HG02840 (cell line): ENCODE measurements at regions not wholly inside any gene's neighbourhood (a gene's known extent, or its start where the extent isn't known, plus 50 kb on each side); places are given as distances from the start of the nearest gene placed in this dataset.
"Not testable (repeated sequence)": the region's sequence is repeated elsewhere in the genome, so short reads cannot be mapped to it uniquely, and the experiment has no call there.

ENCODE experiments used
- ATAC-seq: cut with Tn5 transposase; IDR thresholded peaks from one replicate; pipeline ENCODE4 v1.9.1; 2021; ENCODE audit warnings: mild to moderate bottlenecking, moderate library complexity, moderate number of reproducible peaks; ENCODE audit not compliant: unreplicated experiment, low FRiP score

DNA sequence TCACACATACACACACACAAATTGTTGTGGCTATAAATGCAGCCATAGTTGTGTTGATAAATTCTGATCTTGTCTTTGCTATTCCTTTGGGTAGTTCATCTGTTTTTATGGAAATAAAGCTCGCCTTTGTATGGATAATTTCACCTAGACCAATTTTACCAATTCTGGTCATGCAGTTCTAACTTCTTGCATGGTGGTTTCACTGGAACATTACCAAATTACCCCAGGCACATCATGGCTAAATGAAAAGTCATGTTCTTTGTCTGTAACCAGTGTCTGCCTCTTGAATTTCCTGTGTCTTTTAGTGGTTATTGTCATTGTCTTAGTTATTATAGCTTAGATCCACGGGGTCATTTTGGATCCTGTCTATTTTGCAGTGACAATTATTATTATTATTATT, 50.3 kb upstream of the TMC1 start:
- ATAC-seq = no peak

DNA sequence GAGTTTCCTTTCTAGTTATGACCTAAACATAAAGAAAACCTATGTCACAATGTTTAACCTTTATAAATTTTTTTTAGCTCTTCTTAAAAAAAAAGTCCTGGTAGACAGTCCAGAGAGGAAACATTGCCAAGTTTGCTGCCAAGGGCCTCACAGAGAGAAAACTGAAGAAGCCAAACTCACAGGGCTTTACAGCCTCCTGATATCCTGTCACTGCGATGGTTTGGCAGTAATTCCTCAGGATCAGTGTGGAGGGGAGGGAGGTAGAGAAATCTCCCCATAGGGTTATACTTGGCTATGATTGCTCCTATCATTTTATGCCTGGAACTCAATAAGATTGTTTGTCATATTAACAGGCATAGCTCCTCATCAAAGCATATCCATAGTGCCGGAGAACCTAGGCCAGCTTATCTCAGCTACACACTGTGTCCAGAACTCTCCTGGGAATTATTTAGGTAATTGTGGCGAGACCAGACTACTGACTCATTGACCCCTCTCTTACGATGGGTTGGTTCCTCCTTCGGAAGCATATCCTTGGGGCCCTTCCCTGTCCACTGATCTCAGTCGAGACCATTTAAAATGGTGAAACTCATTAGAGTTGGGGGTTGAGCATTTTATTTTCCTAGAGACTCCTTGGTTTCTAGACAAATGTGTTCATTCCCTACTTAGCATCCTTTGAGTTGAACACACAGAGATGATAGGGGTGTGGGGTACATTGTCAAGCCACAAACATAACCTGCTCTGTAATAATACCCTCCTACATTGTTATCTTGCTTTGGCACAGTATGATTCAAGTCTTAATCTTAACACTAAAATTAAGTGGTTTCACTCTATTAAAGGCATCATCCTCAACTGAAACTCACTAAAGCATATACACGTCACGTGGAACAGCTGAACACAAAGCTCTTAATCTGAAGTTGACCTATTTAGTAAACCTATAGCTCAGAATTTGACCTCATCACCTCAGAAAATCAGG, 53.4 kb upstream of the TMC1 start:
- ATAC-seq = no peak

- no peak for ATAC-seq
These were observed 55.8 kb upstream of the TMC1 start for GRCh38 chr9:72465593-72465984.

- ATAC-seq = no peak
These were observed 56.4 kb upstream of the TMC1 start for GRCh38 chr9:72464857-72465592.

DNA sequence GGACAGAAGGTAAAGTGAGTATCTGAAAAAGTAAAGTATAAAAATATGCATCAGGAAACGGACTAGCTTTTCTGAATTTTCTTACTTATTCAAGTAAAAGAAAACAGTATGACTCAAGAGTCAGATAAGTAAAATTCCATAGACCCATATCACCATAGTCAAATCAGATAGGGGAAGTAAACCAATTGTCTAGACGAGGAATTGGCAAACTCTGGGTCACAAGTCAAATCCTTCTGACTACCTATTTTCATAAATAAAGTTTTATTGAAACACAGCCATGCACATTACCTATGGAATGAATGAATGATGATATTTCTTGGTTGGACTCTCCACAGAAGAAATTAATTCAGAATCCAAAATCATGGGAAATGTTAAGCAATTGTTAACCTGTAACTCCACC, 59.1 kb upstream of the TMC1 start:
- no peak for ATAC-seq

DNA sequence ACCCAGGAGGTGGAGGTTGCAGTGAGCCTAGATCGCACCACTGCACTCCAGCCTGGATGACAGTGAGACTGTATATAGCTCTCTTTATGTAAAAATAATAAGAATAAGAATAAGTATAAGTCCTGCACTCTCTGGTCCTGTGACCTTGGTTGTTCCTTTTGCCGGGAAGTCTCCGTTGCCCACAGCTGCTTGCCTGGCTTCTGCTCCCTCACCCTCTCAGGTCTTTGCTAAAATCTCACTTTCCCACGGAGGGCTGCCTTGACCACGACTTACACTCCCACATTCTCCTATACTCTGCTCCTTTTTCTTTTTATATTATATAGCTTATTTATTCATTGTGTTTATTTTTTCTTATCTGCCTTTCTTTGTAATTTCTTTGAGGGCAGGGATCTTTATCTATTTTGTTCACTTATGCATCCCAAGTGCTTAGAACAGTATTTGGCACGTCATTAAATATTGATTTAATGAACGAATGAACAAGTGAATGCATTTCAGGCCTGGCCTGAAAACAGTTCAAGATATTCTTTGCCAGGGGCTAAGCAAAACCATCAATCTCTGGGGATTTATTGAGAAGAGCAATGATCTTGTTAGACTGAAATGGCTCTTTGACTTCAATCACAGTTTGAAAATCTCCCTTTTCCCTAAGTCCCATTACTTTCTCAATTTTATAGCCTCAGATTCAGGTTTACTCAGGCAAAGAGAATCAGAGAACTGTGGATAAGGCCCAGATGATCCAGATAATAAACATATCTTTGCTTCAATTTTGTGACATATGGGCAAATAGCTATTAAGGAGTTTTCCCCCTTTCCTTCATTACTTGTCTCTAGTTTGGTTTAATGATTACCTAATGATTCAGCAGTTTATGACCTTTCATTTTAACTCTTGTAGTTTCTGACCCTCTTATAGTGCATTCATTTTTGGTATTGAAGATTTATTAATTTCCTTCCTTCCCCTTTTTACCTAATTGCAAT, 60.8 kb upstream of the TMC1 start:
- ATAC-seq = no peak

- no peak for ATAC-seq
These were observed 62.1 kb upstream of the TMC1 start for GRCh38 chr9:72459308-72459707.

DNA sequence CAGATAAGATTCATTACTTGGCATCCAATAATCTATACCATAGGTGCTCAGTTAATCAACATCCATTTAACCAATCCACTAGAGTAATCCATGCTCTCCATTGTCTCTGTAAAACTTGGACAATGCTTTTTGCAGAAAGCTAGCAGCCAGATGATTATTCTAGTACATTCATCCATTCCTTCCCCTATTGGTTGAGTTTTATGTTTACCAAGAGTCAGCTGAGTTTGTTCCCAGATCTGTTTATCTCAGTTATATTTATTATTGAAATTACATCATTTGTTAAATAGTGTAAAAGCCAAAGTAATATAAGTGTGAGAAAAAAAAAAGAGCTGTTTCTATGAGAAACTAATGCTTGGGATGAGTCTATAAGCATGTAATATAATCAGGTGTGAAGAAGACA, 63.3 kb upstream of the TMC1 start:
- no peak for ATAC-seq

DNA sequence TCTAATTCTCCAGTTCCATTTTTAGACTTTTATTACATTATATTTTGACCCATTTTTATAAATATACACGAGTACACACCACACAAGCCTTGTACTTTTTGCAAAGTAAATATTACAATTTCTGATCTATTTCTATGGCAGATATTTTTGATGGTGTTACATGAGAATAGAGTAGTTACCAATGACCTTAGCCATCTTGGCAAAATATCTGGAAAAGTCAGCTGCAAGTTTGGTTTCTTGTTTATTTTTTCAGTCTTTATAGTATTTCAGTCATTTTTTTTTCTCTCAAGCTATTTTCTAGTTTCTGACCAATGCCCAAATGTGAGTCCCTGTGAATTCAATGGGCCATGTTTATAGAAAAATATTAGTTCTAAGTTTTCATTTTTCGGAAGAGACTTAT, 64.0 kb upstream of the TMC1 start:
- ATAC-seq = no peak

GRCh38 chr9:72454871-72455491, 66.4 kb upstream of the TMC1 start:
- no peak for ATAC-seq

DNA sequence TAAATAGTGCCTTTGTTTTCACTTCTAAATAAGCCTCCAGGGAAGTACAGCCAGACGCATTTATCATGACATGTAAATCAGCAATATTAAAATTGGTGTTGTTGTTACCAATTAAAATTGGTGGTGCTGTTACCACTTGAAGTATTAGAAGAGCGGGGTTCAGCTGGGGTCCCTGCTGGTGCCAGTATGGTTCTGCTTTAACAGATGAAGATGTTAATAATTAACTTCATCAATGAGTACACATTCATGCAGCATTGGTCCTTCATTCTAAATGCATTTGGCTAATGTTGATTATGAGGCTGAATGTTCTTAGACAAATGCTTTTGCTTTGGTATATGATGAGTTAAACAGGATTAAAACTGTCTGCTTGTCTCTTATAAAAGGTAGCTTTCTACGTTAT, 67.6 kb upstream of the TMC1 start:
- no peak for ATAC-seq

- ATAC-seq = not testable (repeated sequence)
These were observed 75.2 kb upstream of the TMC1 start for GRCh38 chr9:72446241-72446640.

GRCh38 chr9:72445306-72445995, 76.0 kb upstream of the TMC1 start:
- ATAC-seq = no peak

GRCh38 chr9:72444435-72444834, 77.0 kb upstream of the TMC1 start:
- no peak for ATAC-seq

- ATAC-seq = peak; percentile 89
These were observed 77.6 kb upstream of the TMC1 start for GRCh38 chr9:72443855-72444254.

DNA sequence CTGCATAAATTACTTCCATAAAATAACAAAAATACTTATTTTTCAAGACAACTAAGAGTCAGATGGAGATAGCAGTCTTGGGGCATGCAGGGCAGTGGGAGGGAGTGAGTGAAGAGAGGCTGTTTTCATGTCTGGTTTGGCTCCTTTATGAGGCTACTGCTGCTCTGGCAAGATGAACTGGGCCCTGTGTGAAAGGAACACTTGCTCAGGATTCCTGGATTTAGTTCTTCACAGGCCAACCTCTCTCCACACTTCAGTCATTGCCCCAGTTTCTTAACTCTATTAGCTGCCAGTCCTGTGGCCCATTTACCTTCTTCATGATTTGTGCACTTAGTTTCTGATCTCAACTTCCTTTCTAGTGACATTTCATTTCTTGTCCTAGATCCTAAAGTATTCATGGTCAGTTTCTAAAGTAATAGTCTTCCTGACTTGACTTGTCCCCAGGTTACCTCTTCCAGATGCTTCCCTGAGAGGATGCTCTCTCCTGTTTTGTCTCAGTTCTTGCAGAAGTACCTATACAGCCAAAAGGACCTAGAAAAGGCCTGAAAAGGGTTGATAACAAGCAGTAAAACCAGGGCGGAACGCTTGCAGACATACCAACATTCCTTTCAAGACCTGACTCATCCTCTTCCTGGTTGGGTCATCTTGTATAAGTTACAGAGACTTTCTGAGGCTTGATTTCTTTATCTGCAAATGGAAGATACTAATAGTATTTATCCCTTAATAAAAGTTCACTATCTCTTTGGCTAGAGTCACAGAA, 77.0 kb upstream of the ZFAND5 start:
- no peak for ATAC-seq

DNA sequence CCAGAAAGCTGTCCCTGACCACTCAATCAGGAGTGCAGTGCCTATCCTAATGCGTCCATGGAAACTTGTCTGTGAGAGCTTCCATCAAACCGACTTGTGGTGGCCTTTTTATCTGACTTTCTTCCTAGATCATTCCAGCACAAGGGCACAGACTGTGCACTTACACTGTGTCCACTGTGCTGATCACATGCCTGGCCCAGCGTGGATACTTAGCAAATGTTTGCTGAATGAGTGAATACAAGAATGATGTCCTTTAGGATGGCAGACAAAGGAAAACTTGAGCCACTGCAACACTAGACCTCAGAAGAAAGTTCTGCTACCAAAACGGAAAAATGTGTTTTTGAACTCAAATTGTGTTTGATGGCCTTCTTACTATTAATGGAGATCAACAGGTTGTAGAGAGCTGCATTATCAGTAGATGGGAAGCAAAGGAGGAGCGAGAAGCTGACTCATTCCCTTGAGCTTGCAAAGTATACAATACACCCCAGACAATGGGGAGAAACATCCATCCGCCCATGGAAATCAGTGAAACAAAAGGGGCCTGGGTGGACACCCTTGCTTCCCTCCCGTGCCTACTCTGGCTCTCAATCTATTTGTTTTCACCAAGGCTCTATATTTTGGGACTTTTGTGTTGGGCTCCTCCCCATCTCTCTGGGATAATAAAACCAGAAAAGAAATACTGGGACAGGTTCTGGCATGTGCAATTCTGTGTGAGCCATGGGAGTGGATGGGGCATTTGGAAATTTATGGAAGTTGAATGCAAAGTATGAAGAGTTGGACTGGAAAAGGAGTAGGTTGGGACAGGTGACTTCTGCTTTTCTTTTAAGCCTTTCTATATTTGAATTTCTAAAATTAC, 76.2 kb upstream of the ZFAND5 start:
- ATAC-seq = no peak

- ATAC-seq = no peak
These were observed 75.4 kb upstream of the ZFAND5 start for GRCh38 chr9:72440378-72440777.
